HFFc6 (cell line): ENCODE measurements at regions not wholly inside any gene's neighbourhood (a gene's known extent, or its start where the extent isn't known, plus 50 kb on each side); places are given as distances from the start of the nearest gene placed in this dataset.

Experiments
- DNase-seq: peaks from one replicate; pipeline ENCODE4 v3.0.0-alpha.2; 2018
- H3K27ac Mint-ChIP-seq: 2 replicates; pipeline ENCODE4 v1.8.0; 2020; ENCODE audit warnings: mild to moderate bottlenecking, mixed read lengths
- H3K27me3 Mint-ChIP-seq: 2 replicates; pipeline ENCODE4 v1.8.0; 2021; ENCODE audit warnings: mild to moderate bottlenecking, moderate library complexity, mixed read lengths; ENCODE audit not compliant: insufficient read depth
- H3K36me3 Mint-ChIP-seq: 2 replicates; pipeline ENCODE4 v1.8.0; 2021; ENCODE audit warnings: low read depth, mixed read lengths
- H3K4me1 Mint-ChIP-seq: 2 replicates; pipeline ENCODE4 v1.8.0; 2020; ENCODE audit warnings: low read depth, mixed read lengths
- H3K4me3 Mint-ChIP-seq: 2 replicates; pipeline ENCODE4 v1.8.0; 2020; ENCODE audit warnings: mild to moderate bottlenecking, moderate library complexity, mixed read lengths
- H3K9me3 Mint-ChIP-seq: 2 replicates; pipeline ENCODE4 v1.8.0; 2020; ENCODE audit warnings: mild to moderate bottlenecking, mixed read lengths
- TF ChIP-seq, protein P1 (sequence below): fragments of 200-600 bp; sonication (generic); IDR thresholded peaks from 2 replicates; pipeline ENCODE4 v1.5.0; 2021; ENCODE audit warnings: antibody characterized with exemption, mild to moderate bottlenecking

DNA sequence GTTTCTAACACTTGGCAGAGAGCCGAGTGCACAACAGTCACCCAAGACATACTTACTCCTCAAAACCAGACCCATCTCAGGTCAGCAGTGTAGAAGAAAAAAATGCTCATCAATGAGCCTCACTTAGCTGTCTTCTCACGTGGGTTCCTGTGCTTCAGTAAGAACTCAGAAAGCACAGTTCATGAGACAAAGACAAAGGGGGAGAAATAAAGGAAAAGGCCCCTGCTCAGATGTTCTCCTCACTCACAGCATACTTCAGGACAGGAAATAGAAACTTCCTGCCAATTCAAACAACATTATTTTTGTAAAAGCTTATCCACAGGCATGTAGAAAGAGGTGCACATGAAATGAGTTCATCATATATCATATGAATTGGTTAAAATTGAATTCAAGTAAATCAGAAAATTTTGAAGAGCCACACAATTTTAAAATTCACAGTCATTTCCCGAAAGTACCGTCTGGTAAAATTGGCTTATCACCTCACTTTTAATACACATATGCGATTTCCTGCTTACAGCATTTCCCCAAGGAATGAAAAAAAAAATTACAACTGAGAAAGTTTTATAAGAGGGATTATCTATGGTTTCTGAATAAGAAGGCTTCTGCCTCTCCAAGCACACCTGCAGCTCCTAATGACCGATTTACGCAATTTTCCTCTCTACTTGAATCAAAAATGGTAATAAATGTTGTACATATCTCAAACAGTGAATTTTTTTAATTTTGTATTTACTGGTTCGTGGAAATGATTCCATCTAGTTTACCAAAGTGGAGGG, 328.3 kb downstream of the TMEM167A start:
- Mint-ChIP-seq H3K27me3 (no peaks in the 10 kb centered on the region; the same call in none of the 2 replicates), H3K9me3 (peaks cover 13% of the 10 kb centered on the region; the same call in 1 of the 2 replicates), H3K36me3 (no peaks in the 10 kb centered on the region), H3K4me3 (no peak overlapping the region), H3K4me1 (no peaks in the 10 kb centered on the region), H3K27ac (no peak overlapping the region)
- DNase-seq: no peak
- TF ChIP-seq, protein P1, sequence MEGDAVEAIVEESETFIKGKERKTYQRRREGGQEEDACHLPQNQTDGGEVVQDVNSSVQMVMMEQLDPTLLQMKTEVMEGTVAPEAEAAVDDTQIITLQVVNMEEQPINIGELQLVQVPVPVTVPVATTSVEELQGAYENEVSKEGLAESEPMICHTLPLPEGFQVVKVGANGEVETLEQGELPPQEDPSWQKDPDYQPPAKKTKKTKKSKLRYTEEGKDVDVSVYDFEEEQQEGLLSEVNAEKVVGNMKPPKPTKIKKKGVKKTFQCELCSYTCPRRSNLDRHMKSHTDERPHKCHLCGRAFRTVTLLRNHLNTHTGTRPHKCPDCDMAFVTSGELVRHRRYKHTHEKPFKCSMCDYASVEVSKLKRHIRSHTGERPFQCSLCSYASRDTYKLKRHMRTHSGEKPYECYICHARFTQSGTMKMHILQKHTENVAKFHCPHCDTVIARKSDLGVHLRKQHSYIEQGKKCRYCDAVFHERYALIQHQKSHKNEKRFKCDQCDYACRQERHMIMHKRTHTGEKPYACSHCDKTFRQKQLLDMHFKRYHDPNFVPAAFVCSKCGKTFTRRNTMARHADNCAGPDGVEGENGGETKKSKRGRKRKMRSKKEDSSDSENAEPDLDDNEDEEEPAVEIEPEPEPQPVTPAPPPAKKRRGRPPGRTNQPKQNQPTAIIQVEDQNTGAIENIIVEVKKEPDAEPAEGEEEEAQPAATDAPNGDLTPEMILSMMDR: no peak

GRCh38 chr5:82747986-82748385, 329.2 kb downstream of the TMEM167A start:
- Mint-ChIP-seq H3K36me3 (no peaks in the 10 kb centered on the region), H3K4me1 (no peaks in the 10 kb centered on the region), H3K27me3 (no peaks in the 10 kb centered on the region; the same call in none of the 2 replicates), H3K9me3 (peaks cover 13% of the 10 kb centered on the region; the same call in 1 of the 2 replicates), H3K4me3 (no peak overlapping the region), H3K27ac (no peak overlapping the region)
- TF ChIP-seq, protein P1: no peak
- no peak for DNase-seq

- H3K4me3 Mint-ChIP-seq: no peak overlapping the region
- H3K9me3 Mint-ChIP-seq: peaks cover 5% of the 10 kb centered on the region; the same call in 1 of the 2 replicates
- H3K36me3 Mint-ChIP-seq: no peaks in the 10 kb centered on the region
- H3K27ac Mint-ChIP-seq: no peak overlapping the region
- no peaks in the 10 kb centered on the region; the same call in none of the 2 replicates for H3K27me3 Mint-ChIP-seq
- DNase-seq: no peak
- H3K4me1 Mint-ChIP-seq: no peaks in the 10 kb centered on the region
- TF ChIP-seq, protein P1: no peak
Observed at GRCh38 chr5:82745016-82745415, 332.2 kb downstream of the TMEM167A start.

DNA sequence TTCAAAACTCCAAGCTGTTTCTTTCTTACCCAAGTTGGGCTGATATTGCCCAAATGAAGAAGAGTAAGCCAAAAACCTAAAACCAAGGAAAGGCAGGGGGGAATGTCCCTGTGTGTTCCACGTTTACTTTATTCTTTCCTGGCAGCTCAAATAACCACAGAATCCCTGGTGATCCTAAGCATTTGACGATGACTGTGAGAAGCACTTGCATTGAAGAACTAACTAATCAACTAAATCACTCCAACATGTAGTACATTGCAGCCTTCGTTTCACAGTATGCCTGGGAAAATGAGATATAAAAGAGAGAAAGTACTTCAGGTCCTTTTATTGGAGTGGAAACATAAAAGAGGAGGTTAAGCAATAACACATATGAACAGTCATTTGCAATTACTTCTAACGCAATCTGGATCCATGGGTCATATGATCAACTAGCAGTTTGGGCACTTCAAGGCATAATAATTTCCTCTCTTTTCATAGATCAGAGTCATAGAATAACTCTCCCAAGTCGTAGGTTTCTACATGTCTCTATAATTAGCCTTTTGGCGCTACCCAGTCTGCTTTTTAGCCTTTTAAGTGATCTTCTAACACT, 338.4 kb downstream of the TMEM167A start:
- H3K4me1 Mint-ChIP-seq: no peaks in the 10 kb centered on the region
- DNase-seq: no peak
- H3K9me3 Mint-ChIP-seq: no peaks in the 10 kb centered on the region
- no peaks in the 10 kb centered on the region; the same call in none of the 2 replicates for H3K27me3 Mint-ChIP-seq
- TF ChIP-seq, protein P1: no peak
- no peak overlapping the region for H3K4me3 Mint-ChIP-seq
- no peaks in the 10 kb centered on the region for H3K36me3 Mint-ChIP-seq
- H3K27ac Mint-ChIP-seq: no peak overlapping the region

DNA sequence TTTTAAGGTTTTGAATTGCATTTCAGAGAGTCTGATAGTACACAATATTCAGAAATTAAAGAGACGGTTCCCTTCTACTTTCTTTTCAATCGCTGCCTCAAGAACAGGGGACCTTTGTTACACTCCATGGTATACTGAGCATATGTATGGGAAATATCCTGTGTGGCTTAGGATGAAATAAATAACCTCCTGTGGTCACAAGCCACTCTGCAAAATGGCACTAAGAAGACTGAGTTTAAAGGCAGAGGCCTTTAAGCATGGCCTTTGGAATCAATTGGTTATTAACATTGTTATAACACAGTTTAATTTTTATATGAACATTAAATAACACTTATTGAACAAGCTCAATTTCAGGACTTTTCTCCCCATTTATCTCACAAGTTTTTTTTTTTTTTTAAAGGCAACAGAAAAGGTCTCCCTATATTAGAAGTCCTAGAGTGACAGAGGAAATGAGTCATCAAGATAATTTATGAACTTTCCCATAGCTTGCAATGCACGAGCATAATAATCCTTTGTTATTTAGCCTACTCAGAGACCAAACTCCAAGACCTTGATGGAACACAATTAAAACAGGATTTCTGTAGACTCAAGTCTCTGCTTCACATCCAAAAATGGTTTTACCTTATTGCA, 341.9 kb downstream of the TMEM167A start:
- no peak for DNase-seq
- Mint-ChIP-seq H3K4me3 (no peak overlapping the region), H3K4me1 (no peaks in the 10 kb centered on the region), H3K27ac (no peak overlapping the region), H3K9me3 (no peaks in the 10 kb centered on the region), H3K36me3 (no peaks in the 10 kb centered on the region), H3K27me3 (no peaks in the 10 kb centered on the region; the same call in 1 of the 2 replicates)
- TF ChIP-seq, protein P1: no peak
